GM23248 (cell line): ENCODE measurements at regions not wholly inside any gene's neighbourhood (a gene's known extent, or its start where the extent isn't known, plus 50 kb on each side); places are given as distances from the start of the nearest gene placed in this dataset.

ENCODE experiments used
- DNase-seq: peaks from one replicate; pipeline ENCODE4 v3.0.0-alpha.2; 2015
- H2AFZ ChIP-seq: fragments of 200-600 bp; sonication (generic); 2 replicates; pipeline ENCODE4 v1.6.1; 2016; ENCODE audit warnings: antibody characterized with exemption
- H3F3A ChIP-seq: fragments of 200-600 bp; sonication (generic); 2 replicates; pipeline ENCODE4 v1.6.1; 2016; ENCODE audit warnings: mild to moderate bottlenecking, antibody characterized with exemption, mixed run types; ENCODE audit not compliant: insufficient read depth
- H3K27ac ChIP-seq: fragments of 200-600 bp; sonication (generic); 2 replicates; pipeline ENCODE4 v1.5.1; 2016; ENCODE audit warnings: mild to moderate bottlenecking
- H3K27me3 ChIP-seq: fragments of 200-600 bp; sonication (generic); replicated peaks from 2 replicates; pipeline ENCODE4 v1.6.1; 2016; ENCODE audit warnings: mild to moderate bottlenecking; ENCODE audit not compliant: insufficient read depth
- H3K36me3 ChIP-seq: fragments of 200-600 bp; sonication (generic); 2 replicates; pipeline ENCODE4 v1.6.1; 2016; ENCODE audit warnings: low read depth, mild to moderate bottlenecking
- H3K4me1 ChIP-seq: fragments of 200-600 bp; sonication (generic); 2 replicates; pipeline ENCODE4 v1.6.1; 2016; ENCODE audit warnings: mild to moderate bottlenecking; ENCODE audit not compliant: insufficient read depth
- H3K4me2 ChIP-seq: fragments of 200-600 bp; sonication (generic); one replicate; pipeline ENCODE4 v1.6.1; 2016; ENCODE audit warnings: mild to moderate bottlenecking; ENCODE audit not compliant: unreplicated experiment
- H3K4me3 ChIP-seq: fragments of 200-600 bp; sonication (generic); 2 replicates; pipeline ENCODE4 v1.5.1; 2016; ENCODE audit warnings: mild to moderate bottlenecking
- H3K79me2 ChIP-seq: fragments of 200-600 bp; sonication (generic); 2 replicates; pipeline ENCODE4 v1.6.1; 2016; ENCODE audit warnings: mild to moderate bottlenecking; ENCODE audit not compliant: insufficient read depth
- H3K9ac ChIP-seq: fragments of 200-600 bp; sonication (generic); 2 replicates; pipeline ENCODE4 v1.6.1; 2016; ENCODE audit warnings: mild to moderate bottlenecking
- H3K9me2 ChIP-seq: fragments of 200-600 bp; sonication (generic); 2 replicates; pipeline ENCODE4 v1.6.1; 2016; ENCODE audit warnings: mixed run types, mild to moderate bottlenecking, moderate library complexity; ENCODE audit not compliant: insufficient read depth
- H3K9me3 ChIP-seq: fragments of 200-600 bp; sonication (generic); one replicate; pipeline ENCODE4 v1.6.1; 2017; ENCODE audit warnings: low read depth
- H4K20me1 ChIP-seq: fragments of 200-600 bp; sonication (generic); 2 replicates; pipeline ENCODE4 v1.6.0; 2016; ENCODE audit not compliant: insufficient read depth
- EZH2 ChIP-seq: fragments of 200-600 bp; sonication (generic); IDR thresholded peaks from 2 replicates; pipeline ENCODE4 v1.6.1; 2018; ENCODE audit warnings: antibody characterized with exemption, mild to moderate bottlenecking; ENCODE audit not compliant: insufficient read depth, poor library complexity, severe bottlenecking
- EZH2phosphoT487 ChIP-seq: fragments of 200-600 bp; sonication (generic); IDR thresholded peaks from 2 replicates; pipeline ENCODE4 v1.6.1; 2018; ENCODE audit warnings: antibody characterized with exemption, moderate library complexity, mild to moderate bottlenecking, low read depth; ENCODE audit not compliant: insufficient read depth
- WGBS, 2 experiments: methylation state at CpG; one replicate each; pipeline ENCODE4 v1.1.6; 2015 to 2017; ENCODE audit warnings: low lambda C conversion rate in 2 of 2, low coverage in 1 of 2; ENCODE audit errors: missing lambda C conversion rate in 2 of 2; 5-methylcytosine and 5-hydroxymethylcytosine counted together
- in situ Hi-C: fragments of 300-500 bp; cut with MboI; formaldehyde crosslinking; loops from 2 replicates; pipeline ENCODE4 v1.15.0; 2020

- DNase-seq = no peak
- Histone ChIP-seq H3K9ac (no peak overlapping the region), H3K4me2 (no peak overlapping the region), H3K79me2 (no peaks in the 10 kb centered on the region), H3K36me3 (no peaks in the 10 kb centered on the region), H3K27me3 (no peaks in the 10 kb centered on the region), H3K4me1 (no peaks in the 10 kb centered on the region), H3F3A (no peaks in the 10 kb centered on the region), H3K4me3 (no peak overlapping the region), H3K27ac (no peak overlapping the region), H3K9me2 (no peaks in the 10 kb centered on the region), H4K20me1 (no peaks in the 10 kb centered on the region), H2AFZ (no peak overlapping the region), H3K9me3 (no peaks in the 10 kb centered on the region)
- in situ Hi-C loops = no loop called here
- TF ChIP-seq EZH2 = no peak
- WGBS, 2 experiments = 91 to 93% methylated on average over 5 of the region's 5 CpGs
These were observed 158.5 kb downstream of the DKK1 start for GRCh38 chr10:52472406-52473146.

DNA sequence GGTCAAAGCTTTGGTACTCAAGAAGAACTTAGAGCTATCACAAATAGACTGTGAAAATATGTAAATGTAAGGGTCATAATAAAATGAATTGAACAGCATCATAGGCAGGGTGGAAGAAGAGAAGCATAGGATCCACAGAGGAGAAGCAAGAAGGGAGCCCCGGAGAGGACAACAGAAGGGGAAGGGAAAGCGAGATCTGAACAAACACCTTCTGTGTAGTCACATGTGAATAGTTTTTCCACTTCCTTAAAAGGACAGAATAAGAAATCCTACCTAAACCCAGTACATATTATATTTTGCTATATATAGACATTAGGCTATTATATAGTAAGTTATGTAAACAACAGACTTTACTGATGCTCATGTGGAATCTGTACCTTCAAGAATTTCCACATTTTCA lies 160.2 kb downstream of the DKK1 start:
- Histone ChIP-seq H3K4me2 (no peak overlapping the region), H3K79me2 (no peaks in the 10 kb centered on the region), H3K4me1 (no peaks in the 10 kb centered on the region), H3K9me3 (no peaks in the 10 kb centered on the region), H2AFZ (no peak overlapping the region; the same call in 1 of the 2 replicates), H3F3A (no peaks in the 10 kb centered on the region), H3K4me3 (no peak overlapping the region), H3K27ac (no peak overlapping the region), H3K9me2 (no peaks in the 10 kb centered on the region), H3K9ac (no peak overlapping the region), H4K20me1 (no peaks in the 10 kb centered on the region), H3K36me3 (no peaks in the 10 kb centered on the region), H3K27me3 (no peaks in the 10 kb centered on the region)
- TF ChIP-seq EZH2phosphoT487 = no peak
- in situ Hi-C loops = no loop called here
- WGBS, 2 experiments = 92 to 97% methylated on average over 2 of the region's 2 CpGs
- DNase-seq = no peak

DNA sequence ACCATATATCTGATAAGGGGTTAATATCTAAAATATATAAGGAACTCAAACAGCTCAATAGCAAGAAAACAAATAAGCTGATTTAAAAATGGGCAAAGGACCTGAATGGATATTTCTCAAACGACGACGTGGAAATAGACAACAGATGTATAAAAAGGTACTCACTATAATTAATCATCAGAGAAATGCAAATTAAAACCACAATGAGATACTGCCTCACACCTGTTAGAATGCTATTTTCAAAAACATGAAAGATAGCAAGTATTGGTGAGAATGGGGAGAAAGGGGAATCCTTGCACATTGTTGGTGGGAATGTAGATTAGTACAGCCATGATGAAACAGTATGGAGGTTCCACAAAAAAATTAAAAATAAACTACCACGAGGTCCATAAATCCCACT lies 163.2 kb downstream of the DKK1 start:
- Histone ChIP-seq H3K9me2 (no peaks in the 10 kb centered on the region), H3K27ac (no peak overlapping the region), H3K9ac (no peak overlapping the region), H3K9me3 (no peaks in the 10 kb centered on the region), H2AFZ (no peak overlapping the region), H4K20me1 (no peaks in the 10 kb centered on the region), H3F3A (no peaks in the 10 kb centered on the region), H3K4me1 (no peaks in the 10 kb centered on the region), H3K4me3 (no peak overlapping the region), H3K27me3 (no peaks in the 10 kb centered on the region), H3K36me3 (no peaks in the 10 kb centered on the region), H3K79me2 (no peaks in the 10 kb centered on the region), H3K4me2 (no peak overlapping the region)
- in situ Hi-C loops = no loop called here
- no peak for DNase-seq
- WGBS, 2 experiments = 54 to 59% methylated on average over 4 of the region's 4 CpGs
- TF ChIP-seq EZH2phosphoT487 (no peak), EZH2 (no peak)

- Histone ChIP-seq H3K27me3 (no peaks in the 10 kb centered on the region), H2AFZ (no peak overlapping the region), H3K4me3 (no peak overlapping the region), H3K4me1 (peaks cover 10% of the 10 kb centered on the region), H3K9me3 (no peaks in the 10 kb centered on the region), H3F3A (peaks cover 8% of the 10 kb centered on the region; the same call in 1 of the 2 replicates), H3K79me2 (no peaks in the 10 kb centered on the region), H3K9ac (no peak overlapping the region), H3K9me2 (no peaks in the 10 kb centered on the region), H4K20me1 (no peaks in the 10 kb centered on the region), H3K36me3 (no peaks in the 10 kb centered on the region), H3K27ac (no peak overlapping the region), H3K4me2 (no peak overlapping the region)
- TF ChIP-seq EZH2 (no peak), EZH2phosphoT487 (no peak)
- DNase-seq = no peak
- 89 to 92% methylated on average over 3 of the region's 3 CpGs for WGBS, 2 experiments
- in situ Hi-C loops = no loop called here
These were observed 165.5 kb downstream of the DKK1 start for GRCh38 chr10:52479567-52479966.
